ENCODE measurements at regions not wholly inside any gene's neighbourhood (a gene's known extent, or its start where the extent isn't known, plus 50 kb on each side); places are given as distances from the start of the nearest gene placed in this dataset.

GRCh38 chr12:84656705-84657104 is 255.9 kb downstream of the SLC6A15 start:
- intact Hi-C loops (cut with DNase I): no loop called here
- no peak for TF ChIP-seq CTCF (IDR thresholded peaks at IDR 0.05)
- Histone ChIP-seq H3K27ac (no peak overlapping the region), H3K4me3 (no peak overlapping the region), H3K9me3 (no peaks in the 10 kb centered on the region), H3K27me3 (no peaks in the 10 kb centered on the region), H3K36me3 (no peaks in the 10 kb centered on the region), H3K4me1 (no peaks in the 10 kb centered on the region)
- DNase-seq (no peak), ATAC-seq (no peak), FAIRE-seq (no peak)
- WGBS, 2 donors: 16 to 36% methylated on average over 3 of the region's 3 CpGs

- intact Hi-C loops (cut with DNase I): no loop called here
- no peak for ATAC-seq
- DNase-seq: no peak
- no peak overlapping the region for H3K27ac ChIP-seq
- no peak overlapping the region for H3K4me3 ChIP-seq
- no peaks in the 10 kb centered on the region for H3K9me3 ChIP-seq
- no peaks in the 10 kb centered on the region for H3K36me3 ChIP-seq
- TF ChIP-seq CTCF (IDR thresholded peaks at IDR 0.05): no peak
- H3K4me1 ChIP-seq: no peaks in the 10 kb centered on the region
- FAIRE-seq: no peak
- WGBS, 2 donors: 63 to 85% methylated on average over 2 of the region's 2 CpGs
- no peaks in the 10 kb centered on the region for H3K27me3 ChIP-seq
These were observed 259.1 kb downstream of the SLC6A15 start for GRCh38 chr12:84653482-84653881.

- H3K4me1 ChIP-seq: no peaks in the 10 kb centered on the region
- TF ChIP-seq CTCF (IDR thresholded peaks at IDR 0.05): no peak
- no peaks in the 10 kb centered on the region for H3K9me3 ChIP-seq
- no peaks in the 10 kb centered on the region for H3K36me3 ChIP-seq
- no peak for FAIRE-seq
- intact Hi-C loops (cut with DNase I): no loop called here
- no peaks in the 10 kb centered on the region for H3K27me3 ChIP-seq
- H3K4me3 ChIP-seq: no peak overlapping the region
- H3K27ac ChIP-seq: no peak overlapping the region
- DNase-seq: no peak
- no peak for ATAC-seq
These were observed 264.2 kb downstream of the SLC6A15 start for GRCh38 chr12:84648425-84648824.

GRCh38 chr12:84644908-84645307 is 267.7 kb downstream of the SLC6A15 start:
- Histone ChIP-seq H3K9me3 (no peaks in the 10 kb centered on the region), H3K36me3 (no peaks in the 10 kb centered on the region), H3K4me3 (no peak overlapping the region), H3K27me3 (no peaks in the 10 kb centered on the region), H3K27ac (no peak overlapping the region), H3K4me1 (no peaks in the 10 kb centered on the region)
- 49 to 50% methylated on average over 2 of the region's 2 CpGs for WGBS, 2 donors
- no peak for FAIRE-seq
- ATAC-seq: no peak
- TF ChIP-seq CTCF (IDR thresholded peaks at IDR 0.05): no peak
- no peak for DNase-seq
- intact Hi-C loops (cut with DNase I): no loop called here

GRCh38 chr12:84643993-84644392 is 268.6 kb downstream of the SLC6A15 start:
- no peak for FAIRE-seq

More at GRCh38 chr12:84643993-84644392, 268.6 kb downstream of the SLC6A15 start:
- Histone ChIP-seq H3K4me3 (no peak overlapping the region), H3K36me3 (no peaks in the 10 kb centered on the region), H3K9me3 (no peaks in the 10 kb centered on the region), H3K27ac (no peak overlapping the region), H3K4me1 (no peaks in the 10 kb centered on the region), H3K27me3 (no peaks in the 10 kb centered on the region)
- DNase-seq: no peak
- no peak for ATAC-seq
- WGBS, 2 donors: 62 to 83% methylated on average over 1 of the region's 1 CpG
- intact Hi-C loops (cut with DNase I): no loop called here
- no peak for TF ChIP-seq CTCF (IDR thresholded peaks at IDR 0.05)

All from pancreas (tissue), 10 donors.